GM23248 (cell line): ENCODE measurements at regions not wholly inside any gene's neighbourhood (a gene's known extent, or its start where the extent isn't known, plus 50 kb on each side); places are given as distances from the start of the nearest gene placed in this dataset.

Experiments used
- EZH2 ChIP-seq: fragments of 200-600 bp; sonication (generic); IDR thresholded peaks from 2 replicates; pipeline ENCODE4 v1.6.1; 2018; ENCODE audit warnings: antibody characterized with exemption, mild to moderate bottlenecking; ENCODE audit not compliant: insufficient read depth, poor library complexity, severe bottlenecking
- EZH2phosphoT487 ChIP-seq: fragments of 200-600 bp; sonication (generic); IDR thresholded peaks from 2 replicates; pipeline ENCODE4 v1.6.1; 2018; ENCODE audit warnings: antibody characterized with exemption, moderate library complexity, mild to moderate bottlenecking, low read depth; ENCODE audit not compliant: insufficient read depth

- TF ChIP-seq EZH2 (no peak), EZH2phosphoT487 (no peak)
These were observed 253.0 kb downstream of the RAP2B start for GRCh38 chr3:153414982-153415381.
